GM19395 (cell line): ENCODE measurements at regions not wholly inside any gene's neighbourhood (a gene's known extent, or its start where the extent isn't known, plus 50 kb on each side); places are given as distances from the start of the nearest gene placed in this dataset.
"Not testable (repeated sequence)": the region's sequence is repeated elsewhere in the genome, so short reads cannot be mapped to it uniquely, and the experiment has no call there.

Experiments used
- ATAC-seq: cut with Tn5 transposase; IDR thresholded peaks from one replicate; pipeline ENCODE4 v1.9.1; 2021; ENCODE audit warnings: mild to moderate bottlenecking, moderate library complexity; ENCODE audit not compliant: unreplicated experiment

DNA sequence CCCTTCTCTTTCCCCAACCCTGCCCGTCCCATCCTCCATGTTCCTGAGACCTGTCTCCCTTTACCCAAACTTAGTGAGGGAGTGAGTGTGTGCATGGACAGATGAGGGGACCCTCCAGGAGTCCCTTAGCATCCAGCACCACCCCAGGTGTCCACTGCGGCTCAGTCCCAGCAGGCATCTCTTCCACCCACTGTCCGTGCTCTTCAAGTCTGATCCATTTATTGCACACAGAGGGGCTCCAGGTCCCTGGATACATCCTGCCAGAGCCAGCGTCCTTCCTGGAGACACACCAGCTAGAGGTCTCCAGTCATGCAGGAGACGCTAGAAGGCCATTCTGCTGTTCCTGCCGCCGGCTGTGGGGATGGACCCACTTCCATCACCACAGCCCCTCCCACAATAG lies 239.2 kb downstream of the ADGRD1 start:
- ATAC-seq = no peak

DNA sequence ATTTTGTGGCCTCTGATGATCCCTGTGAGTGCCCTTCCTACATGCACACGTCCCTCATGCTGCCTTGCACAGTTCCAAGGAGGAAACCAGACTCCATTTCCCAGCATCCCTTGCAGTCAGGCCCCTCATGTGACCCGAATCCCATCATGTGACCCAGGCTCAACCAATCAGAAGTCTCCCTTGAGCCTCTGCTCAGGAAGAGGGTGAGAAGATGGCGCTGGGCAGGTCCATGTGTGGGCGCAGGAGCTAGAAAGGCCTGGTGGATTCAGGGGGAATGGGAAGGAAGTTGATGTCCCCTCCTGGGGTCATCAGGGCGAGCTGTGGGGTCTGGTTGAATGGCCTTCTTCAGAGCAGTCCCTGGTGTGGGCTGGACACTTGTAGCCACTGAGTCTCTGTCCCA lies 240.5 kb downstream of the ADGRD1 start:
- no peak for ATAC-seq

DNA sequence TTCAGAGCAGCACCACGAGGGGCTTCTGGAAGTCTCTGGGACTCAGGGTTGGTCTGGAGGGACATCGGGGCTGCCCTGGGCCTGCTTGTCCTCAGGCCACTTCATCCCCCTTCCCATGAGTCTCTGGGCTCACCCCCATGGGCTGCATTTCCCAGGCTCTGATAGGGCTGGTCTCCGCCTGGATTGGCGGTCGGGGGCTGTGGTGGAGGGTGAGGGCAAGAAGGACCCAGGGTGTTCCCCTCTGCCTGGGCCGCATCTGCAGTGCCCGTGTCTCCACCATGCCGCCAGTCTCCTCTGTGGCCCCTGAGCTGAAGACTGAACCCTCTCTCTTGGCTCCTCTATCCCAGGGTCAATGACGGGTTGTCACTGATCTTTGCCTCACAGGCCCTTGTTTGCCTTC lies 242.1 kb downstream of the ADGRD1 start:
- ATAC-seq = no peak

GRCh38 chr12:131196220-131196619 lies 242.5 kb downstream of the ADGRD1 start:
- ATAC-seq = no peak

DNA sequence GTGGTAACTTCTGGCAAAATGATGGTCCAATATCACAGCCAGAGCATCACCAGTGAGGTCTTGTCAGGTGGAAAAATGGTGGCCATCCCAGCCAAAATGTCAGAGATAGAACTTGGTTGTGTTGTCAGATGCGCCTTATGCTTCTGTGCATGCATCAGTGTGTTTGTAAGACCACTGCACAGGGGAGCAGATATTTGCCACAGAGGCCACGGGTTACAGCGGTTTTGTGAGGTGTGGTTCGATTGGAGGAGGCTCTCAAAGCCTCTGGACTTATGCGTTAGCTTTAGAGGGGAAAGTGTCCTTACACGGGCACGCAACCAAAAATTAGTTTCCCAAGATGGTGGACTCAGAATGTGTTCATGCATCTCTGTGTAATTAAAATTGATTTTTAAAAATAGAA lies 243.8 kb downstream of the ADGRD1 start:
- no peak for ATAC-seq

DNA sequence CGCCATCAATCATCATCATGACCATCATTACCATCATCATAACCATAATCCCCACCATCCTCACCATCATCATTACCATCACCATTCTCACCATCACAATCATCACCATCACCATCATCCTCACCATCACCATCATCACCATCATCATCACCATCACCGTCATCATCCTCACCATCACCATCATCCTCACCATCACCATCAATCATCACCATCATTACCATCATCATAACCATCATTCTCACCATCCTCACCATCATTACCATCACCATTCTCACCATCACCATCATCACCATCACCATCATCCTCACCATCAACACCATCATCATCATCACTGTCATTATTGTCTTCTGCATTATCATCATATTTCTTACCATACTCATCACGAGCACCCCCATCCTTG lies 245.5 kb downstream of the ADGRD1 start:
- ATAC-seq = no peak

GRCh38 chr12:131201912-131202311 lies 248.2 kb downstream of the ADGRD1 start:
- not testable (repeated sequence) for ATAC-seq

DNA sequence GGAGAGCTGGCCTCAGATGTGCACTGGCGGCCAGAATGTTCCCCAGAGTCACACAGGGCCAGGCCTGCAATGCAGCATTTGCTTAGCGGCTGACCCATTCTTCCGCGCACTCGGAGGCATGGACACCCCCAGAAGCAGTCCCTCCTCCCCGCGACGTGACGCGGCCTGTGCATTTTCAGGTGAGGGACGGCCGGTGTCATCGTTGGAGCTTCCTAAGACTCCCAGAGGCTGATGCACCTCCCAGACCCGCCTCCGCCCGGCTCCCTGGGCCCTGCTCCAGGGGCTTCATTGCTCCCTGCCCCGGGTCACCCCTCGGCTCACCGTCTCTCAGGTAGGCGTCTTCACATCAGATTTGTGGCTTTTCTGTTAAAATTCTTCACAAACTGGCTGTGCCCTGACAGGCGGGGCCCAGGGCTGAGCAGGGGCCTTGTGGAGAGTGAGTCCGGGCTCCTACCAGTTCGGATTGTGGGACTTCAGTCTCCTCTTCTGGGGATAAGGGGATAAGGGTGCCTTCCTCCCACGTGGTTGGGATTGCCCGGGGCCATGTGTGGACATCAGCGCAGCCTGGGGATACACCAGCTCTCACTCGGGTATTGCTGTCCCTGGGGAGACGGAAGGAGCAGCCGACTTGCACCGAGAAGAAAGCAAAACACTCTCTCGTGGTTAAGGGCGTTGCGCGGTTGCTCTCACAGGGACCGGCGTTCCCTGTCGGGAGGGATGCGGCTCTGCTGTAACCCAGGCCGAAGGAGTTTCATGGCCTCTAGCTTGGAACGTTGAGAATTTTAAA lies 249.1 kb downstream of the ADGRD1 start:
- ATAC-seq = no peak

DNA sequence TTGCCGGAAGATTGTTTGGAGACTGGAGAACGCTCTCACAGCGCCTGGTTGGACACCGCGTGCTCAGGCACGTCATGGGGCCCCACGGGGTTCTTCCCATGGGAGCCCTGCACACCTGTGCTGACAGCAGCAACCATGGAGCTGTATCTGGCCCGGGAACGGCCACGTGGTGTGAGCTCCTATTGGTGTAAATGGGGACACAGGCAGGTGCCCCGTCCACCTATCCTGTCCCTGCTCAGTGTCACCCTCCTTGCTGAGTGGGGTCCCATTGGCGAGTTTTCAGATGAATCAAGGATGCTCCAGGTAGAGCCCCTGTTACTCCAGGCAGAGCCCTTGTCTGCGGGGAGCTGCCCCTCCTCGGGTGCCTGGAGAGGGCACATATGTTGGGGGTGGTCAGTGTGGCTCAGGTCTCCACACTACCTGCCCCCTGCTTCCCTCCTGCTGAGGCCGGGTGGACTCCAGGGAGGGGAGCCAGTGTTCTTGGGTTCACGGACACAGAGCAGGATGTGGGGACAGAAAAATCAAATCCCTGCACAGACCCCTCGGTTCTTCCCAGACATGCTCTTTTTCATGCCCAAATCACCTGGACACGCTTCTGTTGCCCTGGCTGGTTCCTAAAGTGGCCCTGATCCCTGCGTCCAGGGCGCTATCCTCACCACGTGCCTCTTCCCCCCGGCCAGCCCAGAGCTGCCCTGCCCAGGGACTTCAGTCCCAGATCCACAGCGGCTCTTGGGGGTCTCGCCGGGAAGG lies 250.1 kb downstream of the ADGRD1 start:
- ATAC-seq = no peak

GRCh38 chr12:131204416-131205274 lies 250.9 kb downstream of the ADGRD1 start:
- ATAC-seq = no peak

- ATAC-seq = not testable (repeated sequence)
Measured at GRCh38 chr12:131205275-131205933, 251.7 kb downstream of the ADGRD1 start.

DNA sequence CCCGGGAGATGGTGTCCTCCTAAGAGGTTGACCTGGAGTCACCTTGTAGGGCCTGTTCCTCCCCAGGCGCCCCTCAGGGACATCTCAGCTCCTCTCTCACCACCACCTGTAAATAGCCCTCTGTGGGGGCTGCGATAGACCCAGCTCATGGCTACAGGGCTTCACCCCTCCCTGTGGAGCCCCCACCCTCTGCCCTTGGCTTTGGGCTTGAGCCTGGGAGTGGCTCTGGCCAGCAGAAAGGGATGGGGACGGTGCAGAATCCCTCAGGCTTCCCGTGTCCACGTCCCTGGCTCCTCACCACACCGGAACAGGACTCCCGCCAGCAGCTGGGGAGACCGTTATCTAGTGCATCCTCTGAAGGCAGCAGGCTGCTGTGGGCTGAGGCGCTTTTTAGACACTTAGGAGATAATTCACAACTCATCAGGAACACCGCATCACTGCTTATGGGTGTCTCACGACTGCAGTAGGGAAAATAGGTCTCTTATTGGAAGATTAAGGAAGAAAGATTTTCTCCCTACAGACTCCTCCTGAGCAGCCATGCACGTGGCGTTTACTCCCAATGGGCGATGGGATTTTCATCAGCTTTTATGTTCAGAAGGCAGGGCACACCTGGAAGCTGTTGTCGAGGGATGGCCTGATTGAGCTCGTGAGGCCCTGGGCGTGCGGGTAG lies 253.1 kb downstream of the ADGRD1 start:
- ATAC-seq = not testable (repeated sequence)

DNA sequence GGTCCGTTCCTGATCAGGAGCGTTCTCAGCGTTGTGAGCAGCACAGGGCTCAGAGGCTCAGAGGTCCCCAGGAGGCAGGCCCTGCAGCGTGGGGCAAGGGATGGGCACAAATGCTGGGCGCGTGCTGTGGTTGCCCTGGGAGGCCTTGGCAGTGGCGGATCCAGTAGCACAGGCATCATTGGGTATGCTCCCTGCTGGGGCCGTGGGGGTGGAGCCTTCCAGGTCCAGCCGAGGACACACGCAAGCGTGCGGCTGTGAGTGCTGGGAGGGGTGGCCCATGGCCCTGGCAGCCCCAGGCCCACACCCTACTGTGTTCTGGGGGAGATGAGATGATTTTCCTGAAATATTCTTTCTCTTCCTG lies 253.6 kb downstream of the ADGRD1 start:
- ATAC-seq = not testable (repeated sequence)

- not testable (repeated sequence) for ATAC-seq
Measured at GRCh38 chr12:131207841-131208240, 254.1 kb downstream of the ADGRD1 start.

DNA sequence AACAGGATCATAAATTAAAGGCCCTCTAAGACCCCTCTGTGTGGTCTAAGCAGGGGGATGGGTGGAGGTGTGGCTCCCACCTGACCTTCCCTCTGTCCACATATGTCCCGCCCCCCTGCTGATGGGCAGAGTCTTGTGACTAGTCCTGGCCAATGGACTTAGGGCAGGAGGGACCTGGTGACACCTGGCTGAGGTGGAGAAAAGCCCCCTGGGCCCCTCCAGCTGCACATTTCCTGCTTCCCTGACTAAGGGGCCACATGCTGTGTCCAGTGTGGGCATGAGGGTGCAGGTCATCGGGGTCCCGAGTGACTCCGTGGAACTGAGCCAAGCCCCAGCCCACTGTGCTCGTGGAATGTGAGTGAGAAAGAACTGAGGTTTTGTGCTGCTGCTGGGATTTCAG lies 254.7 kb downstream of the ADGRD1 start:
- no peak for ATAC-seq

DNA sequence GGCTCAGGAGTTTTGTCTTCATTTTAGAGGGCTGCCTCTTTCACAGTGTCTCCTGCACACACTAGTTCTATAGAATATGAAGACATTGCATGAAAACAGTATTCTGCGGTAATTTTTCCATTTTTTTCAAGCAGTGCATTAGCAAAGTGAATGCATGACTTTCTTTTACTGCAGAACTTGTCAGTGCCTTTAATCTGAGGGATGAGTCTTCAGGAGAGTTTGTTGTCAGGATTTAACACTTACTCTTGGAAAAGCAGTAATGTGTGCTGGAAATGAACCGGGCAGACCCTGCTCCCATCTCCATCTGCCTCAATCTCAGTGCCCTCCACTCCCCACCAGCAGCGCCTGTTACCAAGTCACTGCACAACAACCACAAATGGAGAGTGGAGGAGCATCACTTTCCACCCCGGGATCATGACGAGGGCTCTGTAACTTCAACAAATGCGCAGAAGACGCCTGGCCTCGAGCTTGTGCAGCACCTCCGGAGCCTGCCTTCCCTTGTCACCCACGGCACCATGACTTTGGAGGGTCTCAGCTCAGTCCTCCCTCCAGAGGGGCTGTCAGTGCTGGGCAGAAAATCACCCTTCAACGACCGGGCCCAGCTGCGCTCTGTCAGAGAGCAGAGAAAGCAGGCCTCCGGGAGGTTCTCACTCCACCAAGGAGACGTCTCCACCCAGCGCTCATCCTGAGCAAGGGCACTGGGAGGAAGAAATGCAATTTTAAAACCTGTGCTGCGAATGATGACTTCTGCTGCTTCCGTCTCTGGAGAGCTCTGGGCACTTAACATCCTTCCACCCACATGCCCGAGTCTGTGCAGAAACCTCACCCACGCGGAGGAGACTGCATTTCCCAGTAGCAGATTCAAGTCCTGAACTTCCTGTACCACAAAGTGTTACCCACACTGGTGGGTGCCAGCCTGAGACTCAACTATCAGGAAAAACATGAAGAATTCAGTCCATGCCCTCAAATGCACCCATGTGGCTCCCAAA lies 255.7 kb downstream of the ADGRD1 start:
- no peak for ATAC-seq

DNA sequence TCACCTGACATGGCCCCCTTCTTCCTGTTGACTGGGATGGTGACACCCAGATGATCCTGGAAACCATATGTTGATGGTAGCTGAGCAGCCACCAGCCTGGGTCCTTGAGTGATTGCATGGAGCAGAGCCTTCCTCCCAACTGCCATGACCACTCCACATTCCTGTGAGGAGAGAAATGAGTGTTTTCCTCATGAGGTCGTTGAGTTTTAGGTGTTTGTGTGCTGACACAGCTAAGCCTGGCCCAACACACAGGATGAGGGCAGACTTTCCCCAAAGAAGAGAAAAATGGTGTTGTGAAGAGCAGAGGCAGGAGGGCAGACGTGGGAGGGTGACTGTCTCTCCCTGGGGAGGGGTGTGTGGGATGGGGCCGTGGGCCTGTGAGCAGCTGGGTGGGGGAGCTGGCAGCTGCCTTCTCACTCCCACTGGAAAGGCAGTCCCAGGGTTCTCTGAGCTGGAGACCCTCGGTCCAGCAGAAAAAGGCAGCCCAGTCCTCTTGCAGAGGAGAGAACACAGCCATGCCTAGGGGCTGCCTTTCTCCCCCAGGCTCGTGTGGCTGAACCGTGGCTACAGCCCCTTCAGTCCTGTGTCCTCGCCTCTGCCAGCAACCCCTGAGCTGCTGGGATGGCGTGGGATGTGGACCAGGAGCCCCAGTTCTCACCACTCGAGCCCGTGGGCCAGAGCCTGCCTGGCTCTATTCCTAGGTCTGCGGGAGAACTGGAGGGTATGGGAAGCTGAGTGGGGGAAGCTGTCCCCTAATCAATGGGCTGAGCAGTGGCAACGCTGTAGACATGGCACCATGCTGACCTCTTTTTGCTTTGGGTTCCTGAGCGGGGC lies 257.0 kb downstream of the ADGRD1 start:
- ATAC-seq = no peak

DNA sequence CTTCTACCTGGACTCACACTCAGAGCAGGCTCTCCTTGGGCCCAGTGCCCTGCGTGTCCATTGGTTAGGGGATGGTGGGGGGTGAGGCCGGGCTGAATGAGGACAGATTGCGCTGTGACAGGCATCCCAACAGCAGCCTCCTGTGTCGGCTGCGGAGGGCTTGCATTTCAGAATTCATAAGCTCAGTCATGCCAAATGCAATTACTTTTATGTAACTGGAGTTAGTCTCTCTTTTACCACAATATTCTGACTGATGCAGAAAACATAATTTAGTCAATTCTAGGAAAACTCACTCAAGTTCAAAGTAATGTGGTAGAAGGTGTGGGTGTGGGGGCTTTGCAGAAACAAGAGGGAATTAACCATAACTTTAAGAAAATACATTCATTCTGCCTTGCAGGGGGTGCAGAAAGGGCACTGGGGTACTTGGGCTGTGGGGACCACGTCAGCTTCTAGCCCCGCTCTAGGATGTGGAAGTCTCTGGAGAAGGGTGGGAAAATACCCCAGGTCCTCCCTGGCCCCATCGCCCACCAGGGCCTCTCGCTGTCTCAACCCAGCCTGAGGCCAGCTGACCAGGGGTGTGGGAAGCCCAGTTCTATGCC lies 257.7 kb downstream of the ADGRD1 start:
- ATAC-seq = no peak
